Right cardiac atrium (tissue), 5 donors: ENCODE measurements at regions not wholly inside any gene's neighbourhood (a gene's known extent, or its start where the extent isn't known, plus 50 kb on each side); places are given as distances from the start of the nearest gene placed in this dataset.

Source experiments
- ATAC-seq, 2 donors: fragments of 200-7000 bp; cut with Tn5 transposase; one replicate each; pipeline versions ENCODE4 v1.8.0 to v1.9.1; 2020; ENCODE audit warnings: moderate library complexity in 2 of 2, mild to moderate bottlenecking in 1 of 2
- DNase-seq, 3 donors: peaks; one replicate each; pipeline ENCODE4 v3.0.0-alpha.2; 2020
- H3K27ac ChIP-seq: one replicate; pipeline ENCODE4 v1.5.1; 2013; ENCODE audit warnings: mild to moderate bottlenecking, low read length, control low read depth, moderate library complexity
- H3K27me3 ChIP-seq: one replicate; pipeline ENCODE4 v1.6.1; 2013; ENCODE audit not compliant: control insufficient read depth, insufficient read depth
- H3K4me1 ChIP-seq: one replicate; pipeline ENCODE4 v1.6.1; 2013; ENCODE audit warnings: low read length; ENCODE audit not compliant: control insufficient read depth, insufficient read depth
- H3K4me3 ChIP-seq: one replicate; pipeline ENCODE4 v1.5.1; 2013; ENCODE audit warnings: low read length, control low read depth
- H3K9me3 ChIP-seq: one replicate; pipeline ENCODE4 v1.6.1; 2013; ENCODE audit warnings: low read length; ENCODE audit not compliant: control insufficient read depth
- WGBS: extraction: QIAGEN DNeasy Blood & Tissue Kit; methylation state at CpG from one replicate; pipeline ENCODE4 v1.1.7; 2013; 5-methylcytosine and 5-hydroxymethylcytosine counted together
- intact Hi-C, 4 donors: fragments of 100-400 bp; cut with DNase I; formaldehyde crosslinking; loops; one replicate each; pipeline versions ENCODE4 v1.11.0 to v1.14.0; 2022 to 2023
- donor health status: healthy with polysubstance abuse.
- donor health status: DM: no; HTN: yes; CAD: no.
- donor health status: DM: no; HTN: no; CAD: no.
- donor health status: DM: no; HTN: yes; CAD: no; lungs with severe emphysema.
- donor health status: DM: yes; HTN: yes; CAD: no.

DNA sequence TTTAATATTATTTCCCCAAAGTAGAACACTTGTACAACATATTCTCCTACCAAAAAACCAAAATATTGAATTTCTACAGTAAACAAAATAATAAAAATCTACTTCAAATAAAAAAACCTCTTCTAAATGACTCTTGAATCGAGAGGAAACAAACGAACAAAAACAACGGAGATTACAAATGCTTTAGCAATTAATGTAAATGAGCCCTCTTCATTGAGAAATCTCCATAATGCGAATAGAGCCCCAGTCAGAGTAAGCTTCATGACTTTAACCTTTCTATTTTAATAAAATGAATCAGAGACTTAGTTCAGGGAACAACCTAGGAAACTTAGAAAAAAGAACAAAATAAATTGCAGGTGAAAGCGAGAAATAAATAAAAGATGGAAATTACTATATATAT, 129.3 kb upstream of the SEMA6A start:
- intact Hi-C loops: no loop called here
- H3K27me3 ChIP-seq: no peaks in the 10 kb centered on the region
- no peaks in the 10 kb centered on the region for H3K9me3 ChIP-seq
- H3K4me1 ChIP-seq: no peaks in the 10 kb centered on the region
- WGBS: 94% methylated on average over 5 of the region's 5 CpGs
- H3K27ac ChIP-seq: no peak overlapping the region
- DNase-seq (no peak), ATAC-seq (no peak)
- H3K4me3 ChIP-seq: no peak overlapping the region

DNA sequence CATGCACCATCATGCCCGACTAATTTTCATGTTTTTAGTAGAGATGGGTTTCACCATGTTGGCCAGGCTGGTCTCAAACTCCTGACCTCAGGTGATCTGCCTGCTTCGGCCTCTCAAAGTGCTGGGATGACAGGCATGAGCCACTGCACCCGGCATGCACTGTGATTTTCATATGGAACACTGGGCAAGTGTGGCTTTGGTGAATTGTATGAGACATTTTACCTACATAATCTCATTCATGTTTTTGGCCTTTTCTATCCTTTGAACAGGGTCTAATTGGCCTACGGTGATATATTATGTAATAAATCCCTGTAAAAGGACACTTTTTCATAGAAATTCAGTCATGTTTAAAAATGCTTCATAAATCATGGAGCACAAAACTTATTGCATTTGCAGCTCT, 128.7 kb upstream of the SEMA6A start:
- Histone ChIP-seq H3K9me3 (no peaks in the 10 kb centered on the region), H3K4me1 (no peaks in the 10 kb centered on the region), H3K27me3 (no peaks in the 10 kb centered on the region), H3K4me3 (no peak overlapping the region), H3K27ac (no peak overlapping the region)
- WGBS: 95% methylated on average over 4 of the region's 4 CpGs
- DNase-seq: no peak
- intact Hi-C loops: no loop called here
- no peak for ATAC-seq

DNA sequence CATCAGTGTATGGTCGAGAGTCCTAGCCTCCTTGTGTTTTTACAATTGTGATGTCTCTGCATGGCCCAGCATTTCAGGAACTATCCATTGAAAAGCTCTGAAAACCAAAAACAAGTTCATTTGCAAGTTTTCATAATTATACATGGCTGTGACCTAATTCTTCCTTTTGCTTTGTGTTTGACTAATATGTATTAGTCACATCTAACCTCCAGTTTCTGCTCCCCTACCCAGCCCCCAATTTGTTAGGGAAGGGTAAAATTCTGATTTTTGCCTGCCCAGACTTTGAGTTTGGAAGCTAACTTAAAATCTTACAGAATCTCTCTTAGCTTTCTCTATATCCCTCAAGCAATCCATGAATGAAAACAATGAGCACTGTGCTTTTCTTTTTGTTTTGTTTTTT, 128.2 kb upstream of the SEMA6A start:
- no peaks in the 10 kb centered on the region for H3K4me1 ChIP-seq
- no peak for ATAC-seq
- H3K27ac ChIP-seq: no peak overlapping the region
- intact Hi-C loops: no loop called here
- WGBS: 94% methylated on average over 1 of the region's 1 CpG
- no peak for DNase-seq
- no peaks in the 10 kb centered on the region for H3K9me3 ChIP-seq
- H3K27me3 ChIP-seq: no peaks in the 10 kb centered on the region
- H3K4me3 ChIP-seq: no peak overlapping the region

DNA sequence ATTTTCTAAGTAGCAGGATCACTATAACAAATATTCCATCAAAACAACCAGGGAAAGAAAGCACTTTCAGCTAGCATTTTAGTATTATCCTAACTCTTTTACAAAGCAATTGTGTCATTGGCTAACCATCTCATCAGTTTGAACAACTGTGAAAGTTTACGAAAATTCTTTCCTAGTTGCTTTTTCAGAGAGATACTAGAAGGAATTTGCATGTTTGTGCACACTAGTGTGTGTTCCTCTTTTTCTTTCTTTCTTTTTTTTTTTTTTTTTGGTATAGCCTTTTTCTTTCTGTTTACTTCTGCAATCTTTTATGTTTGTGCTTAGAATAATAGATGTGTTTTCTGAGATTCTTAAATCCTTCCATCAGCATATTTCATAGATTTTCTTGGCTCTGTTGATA, 124.7 kb upstream of the SEMA6A start:
- DNase-seq: no peak
- H3K9me3 ChIP-seq: no peaks in the 10 kb centered on the region
- H3K4me3 ChIP-seq: no peak overlapping the region
- WGBS: 57% methylated on average over 1 of the region's 1 CpG
- no peaks in the 10 kb centered on the region for H3K27me3 ChIP-seq
- H3K4me1 ChIP-seq: no peaks in the 10 kb centered on the region
- ATAC-seq: no peak
- H3K27ac ChIP-seq: no peak overlapping the region
- intact Hi-C loops: no loop called here

DNA sequence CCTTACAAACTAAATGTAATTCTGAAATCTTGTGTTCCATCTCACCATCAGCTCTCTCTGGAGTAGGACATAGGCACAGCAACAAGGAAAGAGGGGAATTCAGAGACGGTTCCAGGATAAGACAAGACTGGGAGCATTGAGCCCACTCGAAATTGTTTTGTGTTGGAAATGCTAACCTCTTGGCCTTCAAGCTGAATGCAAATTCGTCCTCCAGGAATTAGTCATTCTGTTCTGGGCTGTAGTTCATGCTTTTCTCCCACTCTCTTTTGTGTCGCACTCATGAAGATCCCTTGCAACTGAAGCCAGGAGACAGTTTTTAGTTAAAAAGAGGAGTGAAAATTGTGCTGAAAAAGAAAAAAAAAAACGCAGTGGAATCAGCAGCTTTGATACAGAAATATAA, 121.7 kb upstream of the SEMA6A start:
- H3K9me3 ChIP-seq: no peaks in the 10 kb centered on the region
- H3K27me3 ChIP-seq: no peaks in the 10 kb centered on the region
- intact Hi-C loops: no loop called here
- DNase-seq: no peak
- H3K4me1 ChIP-seq: no peaks in the 10 kb centered on the region
- H3K27ac ChIP-seq: no peak overlapping the region
- 40% methylated on average over 5 of the region's 5 CpGs for WGBS
- H3K4me3 ChIP-seq: no peak overlapping the region
- no peak for ATAC-seq

DNA sequence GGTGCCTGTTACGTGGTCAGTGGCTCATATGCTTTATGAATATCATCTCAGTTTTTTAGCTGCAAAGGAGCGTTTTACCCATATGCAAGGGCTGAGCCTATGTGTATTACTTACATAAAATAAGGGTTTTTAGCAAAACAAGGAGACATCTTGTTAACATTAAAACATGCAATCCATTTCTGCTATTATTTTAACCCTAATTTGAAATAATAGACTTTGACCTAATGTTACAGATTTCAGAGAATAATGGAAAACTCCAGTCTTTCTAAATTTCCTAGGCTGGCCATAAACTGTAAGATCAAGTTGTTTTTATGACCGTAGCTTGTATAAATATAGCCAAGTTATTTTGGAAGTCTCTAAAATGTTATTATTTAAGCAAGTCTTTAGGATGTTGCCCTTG, 121.1 kb upstream of the SEMA6A start:
- 69% methylated on average over 3 of the region's 3 CpGs for WGBS
- ATAC-seq (no peak), DNase-seq (no peak)
- Histone ChIP-seq H3K27me3 (no peaks in the 10 kb centered on the region), H3K9me3 (no peaks in the 10 kb centered on the region), H3K27ac (no peak overlapping the region), H3K4me3 (no peak overlapping the region), H3K4me1 (no peaks in the 10 kb centered on the region)
- intact Hi-C loops: no loop called here

DNA sequence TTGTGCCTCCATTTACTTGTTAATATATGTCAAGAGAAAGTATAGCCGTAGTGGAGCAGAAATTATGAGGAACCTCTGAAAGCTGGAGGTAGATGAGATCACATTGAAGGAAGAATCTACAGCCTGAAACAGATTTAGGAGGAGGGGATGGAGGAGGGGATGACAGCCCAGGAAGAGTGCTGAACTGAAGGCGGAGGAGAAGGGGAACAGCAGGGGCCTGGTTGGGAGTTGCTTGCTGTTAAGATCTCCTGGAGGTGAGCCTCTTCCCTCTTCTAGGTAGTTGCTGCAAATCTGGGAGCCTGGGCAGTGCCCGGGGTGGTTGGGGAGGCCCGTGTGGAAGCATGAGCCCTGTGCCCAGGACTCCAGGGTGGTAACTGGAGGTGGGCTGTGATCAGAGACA, 111.8 kb upstream of the SEMA6A start:
- H3K27me3 ChIP-seq: no peaks in the 10 kb centered on the region
- H3K9me3 ChIP-seq: no peaks in the 10 kb centered on the region
- intact Hi-C loops: no loop called here
- H3K4me1 ChIP-seq: no peaks in the 10 kb centered on the region
- ATAC-seq (no peak), DNase-seq (no peak)
- WGBS: 96% methylated on average over 4 of the region's 4 CpGs
- H3K27ac ChIP-seq: no peak overlapping the region
- H3K4me3 ChIP-seq: no peak overlapping the region

DNA sequence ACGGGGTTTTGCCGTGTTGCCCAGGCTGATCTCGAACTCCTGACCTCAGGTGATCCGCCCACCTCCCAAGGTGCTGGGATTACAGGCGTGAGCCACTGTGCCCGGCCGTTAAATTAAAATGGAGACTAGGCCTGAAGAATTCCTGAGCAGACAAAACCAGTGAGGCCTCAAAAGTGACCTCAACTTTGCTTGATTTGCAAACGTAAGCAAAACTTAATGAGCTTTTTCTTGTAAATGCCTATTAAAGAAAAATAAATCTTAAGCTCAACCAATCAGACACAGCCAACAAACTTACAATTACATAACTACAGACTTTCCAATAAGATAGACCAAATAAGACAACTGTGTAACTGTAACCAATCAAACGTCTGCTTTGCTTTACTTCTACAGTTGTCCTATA, 111.3 kb upstream of the SEMA6A start:
- no peak for ATAC-seq
- DNase-seq: no peak
- Histone ChIP-seq H3K9me3 (no peaks in the 10 kb centered on the region), H3K4me1 (no peaks in the 10 kb centered on the region), H3K4me3 (no peak overlapping the region), H3K27me3 (no peaks in the 10 kb centered on the region), H3K27ac (no peak overlapping the region)
- 92% methylated on average over 9 of the region's 9 CpGs for WGBS
- intact Hi-C loops: no loop called here

DNA sequence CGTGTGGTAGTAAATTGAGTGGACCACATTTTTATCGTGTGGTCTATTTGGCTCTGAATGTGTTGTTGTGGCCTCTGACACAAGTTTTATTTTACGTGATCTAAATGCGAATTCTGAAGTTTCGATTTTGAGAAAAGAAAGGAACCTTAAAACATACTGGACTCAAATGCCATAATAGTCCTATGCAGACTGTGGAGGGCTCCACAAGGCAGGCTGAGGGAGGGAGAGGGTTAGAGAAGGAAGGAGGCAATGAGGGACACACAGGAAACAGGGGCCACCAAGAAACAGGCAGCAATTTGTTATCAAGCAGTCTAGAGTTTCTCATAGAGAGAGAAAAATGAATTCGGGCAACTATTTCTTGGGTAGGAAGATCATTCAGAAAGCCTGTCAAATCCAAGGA, 110.4 kb upstream of the SEMA6A start:
- Histone ChIP-seq H3K27ac (no peak overlapping the region), H3K4me1 (no peaks in the 10 kb centered on the region), H3K4me3 (no peak overlapping the region), H3K9me3 (no peaks in the 10 kb centered on the region), H3K27me3 (no peaks in the 10 kb centered on the region)
- WGBS: 89% methylated on average over 6 of the region's 6 CpGs
- ATAC-seq (no peak), DNase-seq (no peak)
- intact Hi-C loops: no loop called here

DNA sequence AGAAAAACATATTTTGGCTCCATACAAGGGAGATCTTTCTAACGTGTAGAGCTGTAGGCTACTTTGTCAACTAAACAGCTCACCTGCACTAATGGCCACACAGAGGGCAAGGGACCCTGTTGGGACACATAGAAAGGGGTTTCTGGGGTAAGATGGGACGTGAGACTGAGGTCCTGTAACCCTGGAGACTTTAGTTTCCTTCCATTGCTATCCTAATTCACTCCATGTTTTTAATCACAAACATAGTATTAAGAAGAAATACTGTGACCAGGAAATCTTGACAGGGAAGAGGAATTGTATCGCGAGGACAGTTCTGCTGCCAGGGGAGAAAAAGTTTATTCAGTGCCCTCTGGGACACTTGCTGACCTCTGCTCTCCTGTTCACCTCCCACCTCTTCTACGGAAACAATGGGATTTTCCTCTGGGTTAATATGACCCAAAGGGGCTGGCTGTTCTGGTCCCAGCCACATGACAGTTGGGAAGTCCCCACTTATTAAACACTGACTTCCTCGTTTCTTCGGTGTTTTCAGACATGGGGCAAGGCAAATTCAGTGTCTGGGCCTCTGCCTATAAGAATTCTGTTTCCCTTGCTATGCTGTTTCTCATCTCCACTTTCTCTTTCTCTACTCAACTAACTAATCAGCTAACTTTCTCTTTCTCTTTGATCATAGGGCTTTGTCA, 106.9 kb upstream of the SEMA6A start:
- no peak for DNase-seq
- Histone ChIP-seq H3K9me3 (no peaks in the 10 kb centered on the region), H3K27ac (no peak overlapping the region), H3K4me3 (no peak overlapping the region), H3K27me3 (no peaks in the 10 kb centered on the region), H3K4me1 (no peaks in the 10 kb centered on the region)
- ATAC-seq: no peak
- WGBS: 53% methylated on average over 7 of the region's 7 CpGs
- intact Hi-C loops: no loop called here

DNA sequence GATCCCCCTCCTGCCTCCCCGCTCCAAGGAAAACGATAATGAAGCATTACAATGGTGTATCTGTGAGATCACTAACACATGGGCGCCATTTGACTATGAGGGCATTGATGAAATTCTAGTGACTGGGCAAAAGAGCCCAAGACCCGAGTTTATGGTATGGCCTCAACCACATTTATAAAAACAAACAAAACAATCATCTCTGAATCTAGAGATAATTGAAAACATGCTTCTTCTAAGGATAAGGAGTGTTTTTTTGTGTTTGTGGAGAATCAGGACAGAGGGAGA, 100.9 kb upstream of the SEMA6A start:
- Histone ChIP-seq H3K4me3 (no peak overlapping the region), H3K9me3 (no peaks in the 10 kb centered on the region), H3K27ac (no peak overlapping the region), H3K4me1 (no peaks in the 10 kb centered on the region), H3K27me3 (no peaks in the 10 kb centered on the region)
- WGBS: 86% methylated on average over 4 of the region's 4 CpGs
- ATAC-seq (no peak), DNase-seq (no peak)
- intact Hi-C loops: no loop called here

DNA sequence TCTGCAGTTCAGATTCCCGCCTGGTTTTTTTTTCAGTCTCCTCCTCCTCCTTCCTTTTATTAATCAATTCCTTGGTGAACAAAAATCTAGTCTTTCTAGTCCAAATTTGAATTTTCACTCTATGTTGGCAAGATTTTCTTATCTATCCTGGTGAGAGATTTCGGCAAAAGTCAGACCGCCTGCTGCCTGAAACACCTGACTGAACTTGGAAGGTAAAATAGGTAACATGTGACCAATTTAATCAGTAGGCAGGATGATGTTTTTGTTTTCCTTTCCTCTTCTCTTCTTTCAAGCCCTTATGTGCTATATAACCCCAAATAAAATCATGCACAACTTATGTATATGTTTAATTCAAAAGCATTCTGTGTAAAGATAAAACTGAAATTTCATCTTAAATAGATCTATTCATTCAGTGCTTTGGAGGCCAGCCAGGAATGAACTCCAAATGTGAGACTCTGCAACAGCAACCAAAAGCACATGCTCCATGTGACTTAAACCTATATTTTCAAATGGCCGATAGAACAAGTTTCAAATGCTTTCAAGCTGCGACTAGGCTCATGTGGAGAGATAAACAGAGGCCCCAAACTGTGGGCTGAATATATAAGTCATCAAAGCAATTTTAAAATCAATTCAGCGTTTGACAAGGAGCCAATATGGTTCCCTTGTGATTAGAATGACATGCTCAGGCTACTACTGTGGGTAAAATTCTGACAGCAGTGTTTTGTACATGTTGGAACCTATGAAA, 100.4 kb upstream of the SEMA6A start:
- WGBS: 63% methylated on average over 6 of the region's 6 CpGs
- intact Hi-C loops: no loop called here
- no peak for DNase-seq
- no peak for ATAC-seq
- Histone ChIP-seq H3K9me3 (no peaks in the 10 kb centered on the region), H3K4me1 (no peaks in the 10 kb centered on the region), H3K27ac (no peak overlapping the region), H3K27me3 (no peaks in the 10 kb centered on the region), H3K4me3 (no peak overlapping the region)
